HepG2 (cell line): ENCODE measurements at regions not wholly inside any gene's neighbourhood (a gene's known extent, or its start where the extent isn't known, plus 50 kb on each side); places are given as distances from the start of the nearest gene placed in this dataset.

ENCODE experiments used
- HOXA3 ChIP-seq: sonication (generic); formaldehyde crosslinking; IDR thresholded peaks from 2 replicates; pipeline ENCODE4 v1.5.0; 2020; ENCODE audit warnings: missing genetic modification reagents
- SALL1 ChIP-seq: sonication (generic); formaldehyde crosslinking; IDR thresholded peaks from 2 replicates; pipeline ENCODE4 v1.8.0; 2022; ENCODE audit warnings: mild to moderate bottlenecking, missing genetic modification reagents
- ZNF281 ChIP-seq: sonication (generic); formaldehyde crosslinking; IDR thresholded peaks from 2 replicates; pipeline ENCODE4 v1.4.0; 2020; ENCODE audit warnings: missing genetic modification reagents, borderline replicate concordance
- ZNF574 ChIP-seq: sonication (generic); formaldehyde crosslinking; IDR thresholded peaks from 2 replicates; pipeline ENCODE4 v1.4.0; 2020; ENCODE audit warnings: missing genetic modification reagents
- TF ChIP-seq, protein P1 (sequence below): IDR thresholded peaks from 2 replicates; pipeline ENCODE4 v1.4.0; 2020; ENCODE audit warnings: mild to moderate bottlenecking, missing genetic modification reagents
- TF ChIP-seq, protein P2 (sequence below): IDR thresholded peaks from 2 replicates; pipeline ENCODE4 v1.6.1; 2016; ENCODE audit warnings: low read depth
- TF ChIP-seq, protein P3 (sequence below): sonication (generic); formaldehyde crosslinking; IDR thresholded peaks from 2 replicates; pipeline ENCODE4 v1.4.0; 2020; ENCODE audit warnings: missing genetic modification reagents
- TF ChIP-seq, protein P4 (sequence below): sonication (generic); formaldehyde crosslinking; conservative IDR thresholded peaks from 2 replicates; pipeline ENCODE4 v1.4.0; 2020; ENCODE audit warnings: mild to moderate bottlenecking, missing genetic modification reagents, moderate library complexity
- TF ChIP-seq, protein P5 (sequence below): IDR thresholded peaks from 2 replicates; pipeline ENCODE4 v1.6.1; 2016; ENCODE audit warnings: mild to moderate bottlenecking

DNA sequence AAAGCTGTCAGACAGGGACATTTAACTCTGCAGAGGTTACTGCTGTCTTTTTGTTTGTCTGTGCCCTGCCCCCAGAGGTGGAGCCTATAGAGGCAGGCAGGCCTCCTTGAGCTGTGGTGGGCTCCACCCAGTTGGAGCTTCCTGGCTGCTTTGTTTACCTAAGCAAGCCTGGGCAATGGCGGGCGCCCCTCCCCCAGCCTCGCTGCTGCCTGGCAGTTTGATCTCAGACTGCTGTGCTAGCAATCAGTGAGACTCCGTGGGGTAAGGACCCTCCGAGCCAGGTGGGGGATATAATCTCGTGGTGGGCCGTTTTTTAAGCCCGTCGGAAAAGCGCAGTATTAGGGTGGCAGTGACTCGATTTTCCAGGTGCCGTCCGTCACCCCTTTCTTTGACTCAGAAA lies 192.8 kb downstream of the AVL9 start (continued):
- TF ChIP-seq, protein P1, sequence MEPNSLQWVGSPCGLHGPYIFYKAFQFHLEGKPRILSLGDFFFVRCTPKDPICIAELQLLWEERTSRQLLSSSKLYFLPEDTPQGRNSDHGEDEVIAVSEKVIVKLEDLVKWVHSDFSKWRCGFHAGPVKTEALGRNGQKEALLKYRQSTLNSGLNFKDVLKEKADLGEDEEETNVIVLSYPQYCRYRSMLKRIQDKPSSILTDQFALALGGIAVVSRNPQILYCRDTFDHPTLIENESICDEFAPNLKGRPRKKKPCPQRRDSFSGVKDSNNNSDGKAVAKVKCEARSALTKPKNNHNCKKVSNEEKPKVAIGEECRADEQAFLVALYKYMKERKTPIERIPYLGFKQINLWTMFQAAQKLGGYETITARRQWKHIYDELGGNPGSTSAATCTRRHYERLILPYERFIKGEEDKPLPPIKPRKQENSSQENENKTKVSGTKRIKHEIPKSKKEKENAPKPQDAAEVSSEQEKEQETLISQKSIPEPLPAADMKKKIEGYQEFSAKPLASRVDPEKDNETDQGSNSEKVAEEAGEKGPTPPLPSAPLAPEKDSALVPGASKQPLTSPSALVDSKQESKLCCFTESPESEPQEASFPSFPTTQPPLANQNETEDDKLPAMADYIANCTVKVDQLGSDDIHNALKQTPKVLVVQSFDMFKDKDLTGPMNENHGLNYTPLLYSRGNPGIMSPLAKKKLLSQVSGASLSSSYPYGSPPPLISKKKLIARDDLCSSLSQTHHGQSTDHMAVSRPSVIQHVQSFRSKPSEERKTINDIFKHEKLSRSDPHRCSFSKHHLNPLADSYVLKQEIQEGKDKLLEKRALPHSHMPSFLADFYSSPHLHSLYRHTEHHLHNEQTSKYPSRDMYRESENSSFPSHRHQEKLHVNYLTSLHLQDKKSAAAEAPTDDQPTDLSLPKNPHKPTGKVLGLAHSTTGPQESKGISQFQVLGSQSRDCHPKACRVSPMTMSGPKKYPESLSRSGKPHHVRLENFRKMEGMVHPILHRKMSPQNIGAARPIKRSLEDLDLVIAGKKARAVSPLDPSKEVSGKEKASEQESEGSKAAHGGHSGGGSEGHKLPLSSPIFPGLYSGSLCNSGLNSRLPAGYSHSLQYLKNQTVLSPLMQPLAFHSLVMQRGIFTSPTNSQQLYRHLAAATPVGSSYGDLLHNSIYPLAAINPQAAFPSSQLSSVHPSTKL (CRISPR knock-in tag): peak; percentile 57; the same call in 1 of the 2 replicates
- TF ChIP-seq, protein P2, sequence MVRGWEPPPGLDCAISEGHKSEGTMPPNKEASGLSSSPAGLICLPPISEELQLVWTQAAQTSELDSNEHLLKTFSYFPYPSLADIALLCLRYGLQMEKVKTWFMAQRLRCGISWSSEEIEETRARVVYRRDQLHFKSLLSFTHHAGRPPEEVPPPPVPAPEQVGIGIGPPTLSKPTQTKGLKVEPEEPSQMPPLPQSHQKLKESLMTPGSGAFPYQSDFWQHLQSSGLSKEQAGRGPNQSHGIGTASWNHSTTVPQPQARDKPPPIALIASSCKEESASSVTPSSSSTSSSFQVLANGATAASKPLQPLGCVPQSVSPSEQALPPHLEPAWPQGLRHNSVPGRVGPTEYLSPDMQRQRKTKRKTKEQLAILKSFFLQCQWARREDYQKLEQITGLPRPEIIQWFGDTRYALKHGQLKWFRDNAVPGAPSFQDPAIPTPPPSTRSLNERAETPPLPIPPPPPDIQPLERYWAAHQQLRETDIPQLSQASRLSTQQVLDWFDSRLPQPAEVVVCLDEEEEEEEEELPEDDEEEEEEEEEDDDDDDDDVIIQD (CRISPR knock-in tag): 0 out of 2 replicates have a peak, but pooled peaks have one; percentile 24
- TF ChIP-seq SALL1 (peak; percentile 31; the same call in 1 of the 2 replicates), ZNF281 (CRISPR knock-in tag) (peak; percentile 94; the same call in 1 of the 2 replicates), ZNF574 (CRISPR knock-in tag) (0 out of 2 replicates have a peak, but pooled peaks have one; percentile 40), HOXA3 (peak; percentile 39; the same call in 1 of the 2 replicates)
- TF ChIP-seq, protein P3, sequence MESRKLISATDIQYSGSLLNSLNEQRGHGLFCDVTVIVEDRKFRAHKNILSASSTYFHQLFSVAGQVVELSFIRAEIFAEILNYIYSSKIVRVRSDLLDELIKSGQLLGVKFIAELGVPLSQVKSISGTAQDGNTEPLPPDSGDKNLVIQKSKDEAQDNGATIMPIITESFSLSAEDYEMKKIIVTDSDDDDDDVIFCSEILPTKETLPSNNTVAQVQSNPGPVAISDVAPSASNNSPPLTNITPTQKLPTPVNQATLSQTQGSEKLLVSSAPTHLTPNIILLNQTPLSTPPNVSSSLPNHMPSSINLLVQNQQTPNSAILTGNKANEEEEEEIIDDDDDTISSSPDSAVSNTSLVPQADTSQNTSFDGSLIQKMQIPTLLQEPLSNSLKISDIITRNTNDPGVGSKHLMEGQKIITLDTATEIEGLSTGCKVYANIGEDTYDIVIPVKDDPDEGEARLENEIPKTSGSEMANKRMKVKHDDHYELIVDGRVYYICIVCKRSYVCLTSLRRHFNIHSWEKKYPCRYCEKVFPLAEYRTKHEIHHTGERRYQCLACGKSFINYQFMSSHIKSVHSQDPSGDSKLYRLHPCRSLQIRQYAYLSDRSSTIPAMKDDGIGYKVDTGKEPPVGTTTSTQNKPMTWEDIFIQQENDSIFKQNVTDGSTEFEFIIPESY (CRISPR knock-in tag): peak; percentile 80
- TF ChIP-seq, protein P4, sequence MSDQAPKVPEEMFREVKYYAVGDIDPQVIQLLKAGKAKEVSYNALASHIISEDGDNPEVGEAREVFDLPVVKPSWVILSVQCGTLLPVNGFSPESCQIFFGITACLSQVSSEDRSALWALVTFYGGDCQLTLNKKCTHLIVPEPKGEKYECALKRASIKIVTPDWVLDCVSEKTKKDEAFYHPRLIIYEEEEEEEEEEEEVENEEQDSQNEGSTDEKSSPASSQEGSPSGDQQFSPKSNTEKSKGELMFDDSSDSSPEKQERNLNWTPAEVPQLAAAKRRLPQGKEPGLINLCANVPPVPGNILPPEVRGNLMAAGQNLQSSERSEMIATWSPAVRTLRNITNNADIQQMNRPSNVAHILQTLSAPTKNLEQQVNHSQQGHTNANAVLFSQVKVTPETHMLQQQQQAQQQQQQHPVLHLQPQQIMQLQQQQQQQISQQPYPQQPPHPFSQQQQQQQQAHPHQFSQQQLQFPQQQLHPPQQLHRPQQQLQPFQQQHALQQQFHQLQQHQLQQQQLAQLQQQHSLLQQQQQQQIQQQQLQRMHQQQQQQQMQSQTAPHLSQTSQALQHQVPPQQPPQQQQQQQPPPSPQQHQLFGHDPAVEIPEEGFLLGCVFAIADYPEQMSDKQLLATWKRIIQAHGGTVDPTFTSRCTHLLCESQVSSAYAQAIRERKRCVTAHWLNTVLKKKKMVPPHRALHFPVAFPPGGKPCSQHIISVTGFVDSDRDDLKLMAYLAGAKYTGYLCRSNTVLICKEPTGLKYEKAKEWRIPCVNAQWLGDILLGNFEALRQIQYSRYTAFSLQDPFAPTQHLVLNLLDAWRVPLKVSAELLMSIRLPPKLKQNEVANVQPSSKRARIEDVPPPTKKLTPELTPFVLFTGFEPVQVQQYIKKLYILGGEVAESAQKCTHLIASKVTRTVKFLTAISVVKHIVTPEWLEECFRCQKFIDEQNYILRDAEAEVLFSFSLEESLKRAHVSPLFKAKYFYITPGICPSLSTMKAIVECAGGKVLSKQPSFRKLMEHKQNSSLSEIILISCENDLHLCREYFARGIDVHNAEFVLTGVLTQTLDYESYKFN (CRISPR knock-in tag): 0 out of 2 replicates have a peak, but pooled peaks have one; percentile 13
- TF ChIP-seq, protein P5, sequence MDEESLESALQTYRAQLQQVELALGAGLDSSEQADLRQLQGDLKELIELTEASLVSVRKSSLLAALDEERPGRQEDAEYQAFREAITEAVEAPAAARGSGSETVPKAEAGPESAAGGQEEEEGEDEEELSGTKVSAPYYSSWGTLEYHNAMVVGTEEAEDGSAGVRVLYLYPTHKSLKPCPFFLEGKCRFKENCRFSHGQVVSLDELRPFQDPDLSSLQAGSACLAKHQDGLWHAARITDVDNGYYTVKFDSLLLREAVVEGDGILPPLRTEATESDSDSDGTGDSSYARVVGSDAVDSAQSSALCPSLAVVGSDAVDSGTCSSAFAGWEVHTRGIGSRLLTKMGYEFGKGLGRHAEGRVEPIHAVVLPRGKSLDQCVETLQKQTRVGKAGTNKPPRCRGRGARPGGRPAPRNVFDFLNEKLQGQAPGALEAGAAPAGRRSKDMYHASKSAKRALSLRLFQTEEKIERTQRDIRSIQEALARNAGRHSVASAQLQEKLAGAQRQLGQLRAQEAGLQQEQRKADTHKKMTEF: peak; percentile 38; the same call in 1 of the 2 replicates
- TF ChIP-seq, all 625 proteins: peak for 15; not testable (repeated sequence) for 610
